ENCODE measurements at regions not wholly inside any gene's neighbourhood (a gene's known extent, or its start where the extent isn't known, plus 50 kb on each side); places are given as distances from the start of the nearest gene placed in this dataset.
"Not testable (repeated sequence)": the region's sequence is repeated elsewhere in the genome, so short reads cannot be mapped to it uniquely, and the experiment has no call there.

DNA sequence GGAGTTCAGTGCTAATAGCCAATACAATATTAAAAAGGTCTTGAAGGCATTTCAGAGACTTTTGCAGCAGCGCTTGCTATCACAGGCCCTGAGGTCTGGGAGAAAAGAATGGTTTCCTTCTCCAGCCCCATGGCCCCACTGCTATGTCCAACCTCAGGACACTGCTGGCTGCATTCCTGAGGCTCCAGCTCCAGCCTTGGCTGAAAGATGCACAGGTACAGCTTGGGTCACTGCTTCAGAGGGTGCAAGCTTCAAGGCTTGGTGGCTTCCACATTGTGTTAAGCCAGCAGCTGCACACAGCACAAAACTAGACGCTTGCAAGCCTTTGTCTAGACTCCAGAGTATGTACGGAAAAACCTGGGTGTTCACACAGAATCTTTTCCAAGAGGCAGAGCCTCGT is 589.2 kb downstream of the CWH43 start:
- DNase-seq (ENCODE audit: low read depth): not testable (repeated sequence)

DNA sequence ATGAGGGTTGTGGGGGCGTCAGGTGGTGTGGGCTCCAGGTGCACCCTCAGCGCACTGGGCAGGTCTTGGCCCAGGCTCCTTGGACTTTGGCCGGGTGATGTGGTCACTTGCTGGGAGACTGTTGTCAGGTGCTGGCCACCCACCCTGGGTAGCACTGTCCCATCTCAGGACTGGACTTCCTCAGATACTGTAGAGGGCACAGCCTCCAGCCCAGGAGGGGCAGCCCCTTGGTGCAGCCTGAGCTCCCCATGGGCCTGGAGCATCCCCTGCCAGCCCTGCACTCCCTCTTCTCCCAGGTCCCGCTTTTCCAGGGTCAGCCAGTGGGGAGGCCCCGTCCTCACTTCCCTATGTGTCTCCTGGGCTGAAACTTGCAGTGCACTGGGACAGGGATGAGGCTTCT is 592.3 kb downstream of the CWH43 start:
- not testable (repeated sequence) for DNase-seq (ENCODE audit: low read depth)

DNA sequence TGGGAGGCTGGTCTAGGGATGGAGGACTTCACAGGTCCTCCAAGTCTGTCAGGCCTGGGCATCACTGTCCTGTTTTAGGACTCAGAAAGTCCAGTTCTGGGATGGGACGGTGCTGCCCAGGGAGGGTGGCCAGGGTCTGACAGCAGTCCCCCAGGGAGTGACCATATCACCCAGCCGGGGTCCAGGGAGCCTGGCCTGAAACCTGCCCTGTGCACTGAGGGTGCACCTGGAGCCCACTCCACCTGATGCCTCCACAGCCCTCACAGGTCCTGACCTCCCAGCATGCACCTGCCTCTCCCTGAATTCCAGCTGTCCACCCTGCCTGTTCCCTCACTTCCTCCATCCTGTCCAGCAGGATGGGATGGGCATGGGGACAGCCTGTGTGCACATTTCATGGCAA is 592.8 kb downstream of the CWH43 start:
- DNase-seq (ENCODE audit: low read depth): not testable (repeated sequence)

DNA sequence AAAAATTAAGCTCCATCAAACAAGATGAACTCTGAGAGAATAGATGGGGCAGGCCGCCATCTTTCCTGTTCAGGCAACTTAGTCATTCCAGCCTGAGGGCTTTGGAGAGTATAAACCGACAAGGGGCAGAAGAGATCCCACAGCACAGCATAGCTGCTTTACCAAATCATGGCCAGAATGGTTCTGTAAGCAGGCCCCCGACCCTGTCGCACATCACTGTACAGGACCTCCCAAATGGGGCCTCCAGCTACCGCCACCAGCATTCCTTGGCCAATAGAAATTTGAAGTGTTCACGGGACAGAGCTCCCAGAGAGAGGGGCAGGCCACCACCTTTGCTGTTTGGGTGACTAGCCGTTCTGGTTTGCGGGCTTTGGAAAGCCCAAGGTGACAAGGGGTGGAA is 594.1 kb downstream of the CWH43 start:
- not testable (repeated sequence) for DNase-seq (ENCODE audit: low read depth)

DNA sequence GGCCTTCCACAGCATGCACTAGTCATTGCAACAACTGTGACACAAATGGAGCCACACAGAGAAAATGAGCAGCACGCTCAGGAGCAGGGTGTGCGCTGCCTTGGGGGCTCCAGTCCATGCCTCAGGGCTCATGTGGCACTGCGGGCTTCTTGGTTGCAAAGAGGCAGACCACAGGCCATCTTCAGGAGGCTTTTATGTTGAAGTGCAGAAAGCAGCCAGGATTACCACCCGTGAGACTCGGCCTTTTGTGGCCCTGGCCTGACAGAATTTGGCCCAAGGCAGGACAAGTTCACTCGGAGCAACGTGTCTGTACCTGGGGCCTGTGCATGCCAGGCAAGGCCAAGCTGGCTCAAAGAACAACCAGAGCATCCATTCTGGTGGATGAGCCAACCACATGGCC is 602.3 kb downstream of the CWH43 start:
- DNase-seq (ENCODE audit: low read depth): not testable (repeated sequence)

DNA sequence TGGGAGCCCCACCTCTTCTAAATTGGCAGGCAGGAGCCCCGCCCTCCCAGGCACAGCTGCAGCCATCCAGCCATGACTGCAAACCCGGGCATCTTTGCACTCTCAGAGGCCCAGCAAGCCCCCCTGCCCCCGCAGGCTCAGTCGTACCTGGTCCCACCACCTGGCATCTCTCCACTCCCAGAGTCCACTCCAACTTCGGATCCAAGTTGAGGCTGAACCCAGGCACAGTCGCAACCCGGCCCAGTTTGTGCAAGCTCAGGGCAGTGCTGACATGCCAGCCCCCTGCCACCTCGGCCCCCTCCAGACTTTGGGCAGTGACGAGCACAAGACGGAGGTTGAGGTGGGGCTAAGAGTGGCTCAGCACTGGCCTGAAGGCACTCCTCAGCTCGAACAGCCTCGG is 632.4 kb downstream of the CWH43 start:
- not testable (repeated sequence) for DNase-seq (ENCODE audit: low read depth)

DNA sequence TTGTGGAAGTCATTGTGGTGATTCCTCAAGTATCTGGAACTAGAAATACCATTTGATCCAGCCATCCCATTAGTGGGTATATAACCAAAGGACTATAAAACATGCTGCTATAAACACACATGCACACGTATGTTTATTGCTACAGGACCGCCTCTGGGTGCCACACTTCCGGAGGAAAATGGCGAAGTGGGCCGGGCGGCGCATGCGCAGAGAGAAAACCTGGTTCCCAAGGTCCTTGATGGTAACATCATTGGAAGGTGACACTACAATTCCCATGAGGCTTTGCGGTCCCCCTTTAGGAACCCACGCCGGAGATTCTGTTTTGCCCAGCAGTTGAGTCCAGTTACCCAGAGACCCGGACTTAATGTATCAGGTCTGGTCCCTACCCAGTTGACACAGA is 640.4 kb downstream of the CWH43 start:
- not testable (repeated sequence) for DNase-seq (ENCODE audit: low read depth)
